HUES48 (cell line): ENCODE measurements at regions not wholly inside any gene's neighbourhood (a gene's known extent, or its start where the extent isn't known, plus 50 kb on each side); places are given as distances from the start of the nearest gene placed in this dataset.
"Not testable (repeated sequence)": the region's sequence is repeated elsewhere in the genome, so short reads cannot be mapped to it uniquely, and the experiment has no call there.

Source experiments
- H3K27ac ChIP-seq: one replicate; pipeline ENCODE4 v1.7.0; 2013; ENCODE audit warnings: low read depth, low read length, inconsistent platforms
- H3K27me3 ChIP-seq: 2 replicates; pipeline ENCODE4 v1.6.1; 2013; ENCODE audit warnings: mild to moderate bottlenecking, low read length; ENCODE audit not compliant: control insufficient read depth, insufficient read depth
- H3K36me3 ChIP-seq: 2 replicates; pipeline ENCODE4 v1.6.1; 2013; ENCODE audit warnings: low read length; ENCODE audit not compliant: control insufficient read depth, insufficient read depth
- H3K4me1 ChIP-seq: 2 replicates; pipeline ENCODE4 v1.6.1; 2013; ENCODE audit warnings: mild to moderate bottlenecking, low read length; ENCODE audit not compliant: control insufficient read depth, insufficient read depth
- H3K4me3 ChIP-seq: 2 replicates; pipeline ENCODE4 v1.5.1; 2013; ENCODE audit warnings: mild to moderate bottlenecking, low read depth, low read length
- H3K9ac ChIP-seq: 2 replicates; pipeline ENCODE4 v1.6.1; 2013; ENCODE audit warnings: mild to moderate bottlenecking, low read depth, low read length, moderate library complexity
- H3K9me3 ChIP-seq: 2 replicates; pipeline ENCODE4 v1.6.1; 2013; ENCODE audit warnings: low read length; ENCODE audit not compliant: control insufficient read depth, insufficient read depth

DNA sequence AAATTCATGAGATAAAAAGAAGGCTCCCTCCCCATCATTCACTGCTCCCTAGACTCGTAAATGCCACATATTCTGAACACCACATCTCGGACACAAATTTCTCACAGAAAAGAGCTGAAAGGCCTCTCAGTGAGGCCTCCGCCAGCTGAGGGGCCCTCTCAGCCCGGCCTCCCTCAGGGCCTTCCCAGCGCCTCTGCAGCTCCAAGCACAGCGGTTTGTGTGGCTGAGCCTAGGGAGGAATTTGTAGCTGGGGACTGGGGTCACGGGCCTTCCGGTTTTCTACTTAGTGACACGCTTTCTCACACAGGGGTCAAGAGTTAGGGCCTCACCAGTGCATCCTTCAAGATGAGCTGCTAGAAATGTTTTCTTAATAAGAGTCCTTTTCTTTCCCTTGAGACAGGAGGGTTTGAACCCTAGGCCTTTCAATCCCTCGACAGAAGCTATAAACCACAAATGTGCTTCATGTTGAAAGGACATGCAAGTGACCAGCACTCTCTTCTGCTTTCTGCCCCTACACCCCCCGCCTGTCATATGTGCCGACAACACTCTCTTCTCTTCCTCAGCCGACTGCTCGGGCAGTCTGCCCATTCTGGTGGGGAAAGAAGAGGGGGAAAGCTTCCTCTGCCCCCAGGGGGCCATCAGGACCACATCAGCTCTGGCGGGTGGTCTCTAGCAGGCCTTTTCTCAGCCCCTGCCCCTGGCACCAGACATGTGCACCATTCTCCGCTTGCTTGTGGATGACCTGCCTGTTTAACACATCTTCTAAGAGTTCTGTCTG is 104.9 kb downstream of the CHIC2 start:
- H3K4me1 ChIP-seq = peaks cover 16% of the 10 kb centered on the region

DNA sequence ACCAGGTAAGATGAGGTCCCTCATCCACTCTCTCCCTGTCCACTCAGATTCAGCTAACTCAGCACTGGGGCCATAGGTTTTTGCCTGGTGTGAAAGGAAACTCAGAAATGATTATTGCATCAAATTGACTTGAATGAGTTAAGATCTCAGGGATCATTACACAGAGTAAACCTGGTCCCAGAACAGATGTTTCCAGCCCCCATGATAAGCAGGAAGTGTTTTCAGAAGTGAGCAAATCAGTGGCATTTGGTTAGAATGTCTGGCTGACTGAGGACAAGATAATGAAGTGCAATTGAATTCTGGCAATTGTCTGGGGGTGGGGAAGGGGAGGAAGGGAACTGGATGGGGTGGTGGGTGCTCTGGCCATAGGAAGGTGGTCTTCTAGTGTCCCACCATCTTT is 108.0 kb downstream of the CHIC2 start:
- no peaks in the 10 kb centered on the region for H3K36me3 ChIP-seq

More for the DNA sequence above, 104.9 kb downstream of the CHIC2 start:
- Histone ChIP-seq H3K9me3 (no peaks in the 10 kb centered on the region), H3K27me3 (no peaks in the 10 kb centered on the region), H3K27ac (no peak overlapping the region), H3K9ac (no peak overlapping the region), H3K4me3 (no peak overlapping the region), H3K36me3 (no peaks in the 10 kb centered on the region)

DNA sequence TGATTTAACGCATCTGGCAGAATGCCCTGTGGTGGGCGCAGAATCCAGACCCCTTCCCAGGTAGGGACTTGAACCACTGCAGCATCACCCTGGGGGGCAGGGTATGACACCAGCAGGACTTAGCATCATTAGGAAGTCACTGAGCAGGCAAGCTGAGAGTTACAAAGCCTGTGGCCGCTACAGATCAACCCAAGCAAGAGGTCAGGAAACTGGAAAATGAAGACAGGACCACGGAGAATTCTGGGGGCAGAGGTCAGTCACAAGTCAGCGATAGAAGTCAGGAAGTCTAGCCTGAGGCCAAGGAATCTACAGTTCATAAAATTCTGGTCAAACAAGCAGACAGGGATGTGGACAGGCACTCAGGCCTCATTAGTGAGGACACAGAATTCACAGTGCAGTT is 108.4 kb downstream of the CHIC2 start:
- H3K9ac ChIP-seq = no peak overlapping the region
- H3K9me3 ChIP-seq = no peaks in the 10 kb centered on the region
- H3K36me3 ChIP-seq = no peaks in the 10 kb centered on the region
- no peak overlapping the region for H3K4me3 ChIP-seq
- H3K27me3 ChIP-seq = no peaks in the 10 kb centered on the region
- peaks cover 5% of the 10 kb centered on the region; the same call in 1 of the 2 replicates for H3K4me1 ChIP-seq
- no peak overlapping the region for H3K27ac ChIP-seq

More for the DNA sequence above, 108.0 kb downstream of the CHIC2 start:
- no peaks in the 10 kb centered on the region for H3K9me3 ChIP-seq
- H3K4me1 ChIP-seq = peaks cover 5% of the 10 kb centered on the region; the same call in 1 of the 2 replicates
- no peak overlapping the region for H3K9ac ChIP-seq
- H3K27ac ChIP-seq = no peak overlapping the region
- H3K4me3 ChIP-seq = no peak overlapping the region
- no peaks in the 10 kb centered on the region for H3K27me3 ChIP-seq

DNA sequence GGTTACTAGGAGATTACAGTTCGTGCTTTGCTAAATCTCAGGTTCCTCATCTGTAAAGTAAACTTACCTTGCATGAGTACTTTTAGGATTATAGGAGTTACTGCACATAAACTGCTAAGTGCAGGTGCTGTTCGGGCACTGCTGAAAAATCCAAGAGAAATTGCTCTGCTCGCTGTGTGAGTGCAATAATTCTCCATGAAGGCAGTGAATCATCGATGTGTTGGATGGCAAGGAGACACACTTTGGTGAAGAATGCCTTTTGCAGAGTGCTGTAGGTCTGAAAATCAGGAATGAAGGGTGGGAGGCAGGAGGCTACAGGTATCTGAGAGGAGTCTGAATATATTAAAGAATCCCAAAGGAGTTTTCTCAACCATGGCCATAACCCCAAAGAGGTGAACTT is 113.0 kb downstream of the CHIC2 start:
- Histone ChIP-seq H3K36me3 (no peaks in the 10 kb centered on the region), H3K27ac (no peak overlapping the region), H3K9ac (no peak overlapping the region), H3K9me3 (no peaks in the 10 kb centered on the region), H3K27me3 (no peaks in the 10 kb centered on the region), H3K4me3 (no peak overlapping the region), H3K4me1 (no peaks in the 10 kb centered on the region)

DNA sequence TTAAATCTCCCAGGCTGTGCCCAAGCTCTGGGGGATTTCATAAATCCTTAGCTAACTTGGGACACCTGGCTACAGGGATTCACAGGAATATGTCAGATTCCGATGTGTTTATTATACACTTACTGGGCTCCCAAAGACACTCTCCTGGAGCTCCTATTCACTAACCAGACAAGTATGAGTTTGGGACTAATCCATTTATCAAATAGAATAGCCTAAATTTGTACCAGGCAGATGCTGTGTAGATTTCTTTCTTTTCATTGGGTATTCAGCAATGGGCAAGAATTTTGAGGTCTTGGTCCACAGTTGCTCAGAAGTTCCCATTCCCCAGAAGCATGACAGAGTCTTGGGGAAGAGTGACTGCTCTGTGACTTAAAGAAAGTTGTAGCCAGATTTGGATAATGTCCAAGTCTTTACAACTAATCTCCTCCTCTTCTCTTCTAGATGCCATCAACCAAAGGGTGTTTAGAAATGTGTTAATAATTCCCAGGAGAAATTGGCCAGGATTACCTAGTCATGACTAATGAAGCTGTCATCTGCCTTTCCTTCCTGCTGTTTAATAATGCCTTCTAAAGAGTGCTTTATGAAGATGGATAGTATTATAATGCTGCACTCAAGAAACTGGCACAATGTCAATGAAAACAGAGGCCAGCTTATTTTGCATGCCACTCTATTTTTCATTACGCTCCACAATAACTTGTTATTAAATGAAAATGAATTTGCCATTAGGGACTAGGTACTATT is 120.9 kb downstream of the CHIC2 start:
- Histone ChIP-seq H3K4me3 (no peak overlapping the region), H3K9ac (no peak overlapping the region), H3K4me1 (no peaks in the 10 kb centered on the region), H3K27me3 (no peaks in the 10 kb centered on the region), H3K9me3 (no peaks in the 10 kb centered on the region), H3K36me3 (no peaks in the 10 kb centered on the region), H3K27ac (no peak overlapping the region)

DNA sequence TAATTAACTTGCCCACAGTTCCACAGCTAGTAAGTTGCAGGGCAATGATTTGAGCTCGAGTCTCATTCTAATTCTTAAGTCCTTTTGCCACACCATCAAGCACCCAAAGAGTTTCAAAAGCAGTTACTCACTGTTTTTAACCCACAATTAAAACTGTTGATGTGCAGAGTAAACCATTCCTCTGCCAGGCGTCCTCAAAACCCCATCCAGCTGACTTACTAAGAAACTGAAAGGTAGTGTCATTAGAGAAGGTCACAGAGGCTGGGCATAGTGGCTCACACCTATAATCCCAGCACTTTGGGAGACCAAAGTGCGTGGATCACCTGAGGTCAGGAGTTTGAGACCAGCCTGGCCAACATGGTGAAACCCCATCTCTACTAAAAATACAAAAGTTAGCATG is 121.7 kb downstream of the CHIC2 start:
- H3K36me3 ChIP-seq = no peaks in the 10 kb centered on the region
- H3K9ac ChIP-seq = no peak overlapping the region
- no peak overlapping the region for H3K4me3 ChIP-seq
- no peak overlapping the region for H3K27ac ChIP-seq
- no peaks in the 10 kb centered on the region for H3K27me3 ChIP-seq
- H3K9me3 ChIP-seq = no peaks in the 10 kb centered on the region
- no peaks in the 10 kb centered on the region for H3K4me1 ChIP-seq

DNA sequence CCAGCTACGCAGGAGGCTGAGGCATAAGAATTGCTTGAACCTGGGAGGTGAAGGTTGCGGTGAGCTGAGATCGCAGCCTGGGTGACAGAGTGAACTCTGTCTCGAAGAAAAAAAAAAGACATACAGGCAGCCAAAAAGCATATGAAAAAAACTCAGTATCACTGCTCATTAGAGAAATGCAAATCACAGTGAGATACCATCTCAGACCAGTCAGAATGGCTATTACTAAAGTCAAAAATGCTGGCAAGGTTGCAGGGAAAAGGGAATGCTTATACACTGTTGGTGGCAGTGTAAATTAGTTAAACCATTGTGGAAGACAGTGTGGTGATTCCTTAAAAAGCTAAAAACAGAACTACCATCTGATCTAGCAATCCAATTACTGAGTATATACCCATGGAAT is 123.1 kb downstream of the CHIC2 start:
- H3K36me3 ChIP-seq = no peaks in the 10 kb centered on the region
- no peak overlapping the region for H3K4me3 ChIP-seq
- H3K4me1 ChIP-seq = no peaks in the 10 kb centered on the region
- no peaks in the 10 kb centered on the region for H3K9me3 ChIP-seq
- H3K27ac ChIP-seq = no peak overlapping the region
- no peak overlapping the region for H3K9ac ChIP-seq
- H3K27me3 ChIP-seq = no peaks in the 10 kb centered on the region

DNA sequence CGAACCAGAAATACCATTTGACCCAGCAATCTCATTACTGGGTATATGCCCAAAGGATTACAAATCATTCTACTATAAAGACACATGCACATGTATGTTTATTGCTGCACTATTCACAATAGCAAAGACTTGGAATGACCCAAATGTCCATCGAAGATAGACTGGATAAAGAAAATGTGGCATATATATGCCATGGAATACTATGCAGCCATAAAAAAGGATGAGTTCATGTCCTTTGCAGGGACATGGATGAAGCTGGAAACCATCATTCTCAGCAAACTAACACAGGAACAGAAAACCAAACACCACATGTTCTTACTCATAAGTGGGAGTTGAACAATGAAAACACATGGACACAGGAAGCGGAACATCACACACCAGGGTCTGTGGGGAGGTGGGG is 124.5 kb downstream of the CHIC2 start:
- not testable (repeated sequence) for H3K4me1 ChIP-seq, H3K27ac ChIP-seq, H3K27me3 ChIP-seq, H3K9ac ChIP-seq, H3K36me3 ChIP-seq, H3K9me3 ChIP-seq, H3K4me3 ChIP-seq

DNA sequence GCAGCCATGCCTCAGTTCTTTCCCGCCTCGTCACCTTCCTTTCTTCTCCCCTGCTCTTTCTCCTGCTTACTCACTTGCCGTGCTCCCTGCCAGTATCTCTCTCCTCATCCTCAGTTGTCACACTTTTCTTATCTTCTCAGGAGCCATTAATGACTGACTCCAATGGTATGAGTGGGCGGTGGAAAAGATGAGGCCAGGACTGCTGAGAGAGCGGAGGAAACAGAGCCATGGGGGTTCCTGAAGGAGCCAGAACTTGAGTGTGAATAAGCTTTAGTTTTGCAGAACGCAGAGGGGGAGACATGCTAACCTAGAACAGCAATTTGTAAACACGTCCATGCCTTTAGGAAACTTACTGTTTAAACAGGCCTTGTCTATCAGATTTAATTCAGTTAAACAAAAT is 126.5 kb downstream of the CHIC2 start:
- H3K27me3 ChIP-seq = no peaks in the 10 kb centered on the region
- H3K27ac ChIP-seq = no peak overlapping the region
- H3K36me3 ChIP-seq = no peaks in the 10 kb centered on the region
- H3K4me3 ChIP-seq = no peak overlapping the region
- H3K9ac ChIP-seq = no peak overlapping the region
- no peaks in the 10 kb centered on the region for H3K9me3 ChIP-seq
- H3K4me1 ChIP-seq = no peaks in the 10 kb centered on the region

DNA sequence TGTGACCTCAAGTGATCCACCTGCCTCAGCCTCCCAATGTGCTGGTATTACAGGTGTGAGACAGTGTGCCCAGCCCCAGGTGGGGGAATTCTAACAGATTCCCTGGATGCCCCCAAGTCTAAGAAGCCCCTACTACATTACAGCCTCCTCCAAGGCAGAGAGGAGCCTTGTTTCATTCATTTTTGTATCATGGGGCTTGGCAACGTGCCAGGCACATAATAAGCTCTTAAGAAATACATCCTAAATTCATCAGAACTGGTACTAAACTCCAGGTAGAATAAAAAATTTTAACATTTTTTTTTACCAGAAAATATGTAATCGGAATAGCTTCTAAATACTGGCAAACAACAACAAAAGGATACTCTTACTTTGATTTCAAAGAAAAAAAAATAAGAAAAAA is 127.1 kb downstream of the CHIC2 start:
- no peak overlapping the region for H3K9ac ChIP-seq
- no peaks in the 10 kb centered on the region for H3K4me1 ChIP-seq
- no peak overlapping the region for H3K4me3 ChIP-seq
- H3K27ac ChIP-seq = no peak overlapping the region
- H3K9me3 ChIP-seq = no peaks in the 10 kb centered on the region
- no peaks in the 10 kb centered on the region for H3K36me3 ChIP-seq
- H3K27me3 ChIP-seq = no peaks in the 10 kb centered on the region

DNA sequence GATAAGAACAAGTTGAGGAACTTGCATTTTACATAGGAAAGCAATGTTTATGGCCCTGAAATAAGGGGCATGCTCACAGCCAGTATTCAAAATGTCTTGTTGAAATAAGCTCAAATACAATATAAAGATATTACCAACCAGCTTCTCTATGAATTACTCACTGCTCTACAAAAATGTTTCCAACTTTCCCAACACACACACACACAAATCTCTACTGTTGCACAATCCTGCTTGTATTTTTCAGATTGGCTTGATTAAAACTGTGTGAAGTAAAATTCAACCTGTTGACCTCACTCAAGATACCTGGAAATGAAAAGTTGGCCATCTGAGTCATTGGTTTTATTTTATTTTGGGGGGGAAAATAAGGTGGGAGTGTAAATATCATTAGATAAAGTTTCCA is 128.6 kb downstream of the CHIC2 start:
- H3K9ac ChIP-seq = no peak overlapping the region
- no peaks in the 10 kb centered on the region for H3K4me1 ChIP-seq
- H3K36me3 ChIP-seq = no peaks in the 10 kb centered on the region
- no peaks in the 10 kb centered on the region for H3K27me3 ChIP-seq
- H3K9me3 ChIP-seq = no peaks in the 10 kb centered on the region
- H3K4me3 ChIP-seq = no peak overlapping the region
- no peak overlapping the region for H3K27ac ChIP-seq
